ENCODE measurements at regions not wholly inside any gene's neighbourhood (a gene's known extent, or its start where the extent isn't known, plus 50 kb on each side); places are given as distances from the start of the nearest gene placed in this dataset.
"Not testable (repeated sequence)": the region's sequence is repeated elsewhere in the genome, so short reads cannot be mapped to it uniquely, and the experiment has no call there.

- H3K9me3 ChIP-seq (ENCODE audit: low read length); H4K20me1 ChIP-seq (ENCODE audit: insufficient read depth, low read depth, low read length); H3K9me2 ChIP-seq (replicated peaks; ENCODE audit: insufficient read depth, low read length); H3K36me3 ChIP-seq (ENCODE audit: insufficient read depth, low read length); H3K27ac ChIP-seq (ENCODE audit: low read length); H3K4me1 ChIP-seq (ENCODE audit: low read length); H3K79me2 ChIP-seq (ENCODE audit: low read length); H2AFZ ChIP-seq (ENCODE audit: low read length); H3K27me3 ChIP-seq (ENCODE audit: low read length); DNase-seq; H3K4me3 ChIP-seq (ENCODE audit: low read length); H3K9ac ChIP-seq (ENCODE audit: low read length); H3K4me2 ChIP-seq (ENCODE audit: low read depth, low read length, poor library complexity, severe bottlenecking): not testable (repeated sequence)
Observed at GRCh38 chr15:69707241-69707640, 254.6 kb downstream of the RPLP1 start.

GRCh38 chr15:69708436-69709122 is 256.0 kb downstream of the RPLP1 start:
- H3K9me3 ChIP-seq (ENCODE audit: low read length); H3K9ac ChIP-seq (ENCODE audit: low read length); H3K79me2 ChIP-seq (ENCODE audit: low read length); H3K4me1 ChIP-seq (ENCODE audit: low read length); H4K20me1 ChIP-seq (ENCODE audit: insufficient read depth, low read depth, low read length); H3K27me3 ChIP-seq (ENCODE audit: low read length); H3K9me2 ChIP-seq (replicated peaks; ENCODE audit: insufficient read depth, low read length); H2AFZ ChIP-seq (ENCODE audit: low read length); H3K4me3 ChIP-seq (ENCODE audit: low read length); H3K4me2 ChIP-seq (ENCODE audit: low read depth, low read length, poor library complexity, severe bottlenecking); H3K36me3 ChIP-seq (ENCODE audit: insufficient read depth, low read length); H3K27ac ChIP-seq (ENCODE audit: low read length); DNase-seq: not testable (repeated sequence)

GRCh38 chr15:69712991-69713390 is 260.4 kb downstream of the RPLP1 start:
- no peaks in the 10 kb centered on the region for H3K9me3 ChIP-seq (ENCODE audit: low read length)
- no peak overlapping the region for H2AFZ ChIP-seq (ENCODE audit: low read length)
- H3K9me2 ChIP-seq (replicated peaks; ENCODE audit: insufficient read depth, low read length) = no peaks in the 10 kb centered on the region
- no peak overlapping the region for H3K4me2 ChIP-seq (ENCODE audit: low read depth, low read length, poor library complexity, severe bottlenecking)
- no peak for DNase-seq
- H4K20me1 ChIP-seq (ENCODE audit: insufficient read depth, low read depth, low read length) = no peaks in the 10 kb centered on the region
- no peaks in the 10 kb centered on the region for H3K36me3 ChIP-seq (ENCODE audit: insufficient read depth, low read length)
- no peaks in the 10 kb centered on the region for H3K4me1 ChIP-seq (ENCODE audit: low read length)
- peaks cover 7% of the 10 kb centered on the region; the same call in 1 of the 2 replicates for H3K27me3 ChIP-seq (ENCODE audit: low read length)
- H3K4me3 ChIP-seq (ENCODE audit: low read length) = no peak overlapping the region
- H3K9ac ChIP-seq (ENCODE audit: low read length) = no peak overlapping the region
- no peak overlapping the region for H3K27ac ChIP-seq (ENCODE audit: low read length)
- no peaks in the 10 kb centered on the region for H3K79me2 ChIP-seq (ENCODE audit: low read length)

GRCh38 chr15:69713726-69714559 is 261.3 kb downstream of the RPLP1 start:
- no peaks in the 10 kb centered on the region for H3K4me1 ChIP-seq (ENCODE audit: low read length)
- H3K4me2 ChIP-seq (ENCODE audit: low read depth, low read length, poor library complexity, severe bottlenecking) = no peak overlapping the region
- no peak overlapping the region for H3K27ac ChIP-seq (ENCODE audit: low read length)
- no peak overlapping the region for H3K4me3 ChIP-seq (ENCODE audit: low read length)
- no peak for DNase-seq
- H3K27me3 ChIP-seq (ENCODE audit: low read length) = peaks cover 5% of the 10 kb centered on the region; the same call in 1 of the 2 replicates
- H4K20me1 ChIP-seq (ENCODE audit: insufficient read depth, low read depth, low read length) = no peaks in the 10 kb centered on the region
- H2AFZ ChIP-seq (ENCODE audit: low read length) = no peak overlapping the region
- no peaks in the 10 kb centered on the region for H3K36me3 ChIP-seq (ENCODE audit: insufficient read depth, low read length)
- no peaks in the 10 kb centered on the region for H3K9me2 ChIP-seq (replicated peaks; ENCODE audit: insufficient read depth, low read length)
- H3K9me3 ChIP-seq (ENCODE audit: low read length) = no peaks in the 10 kb centered on the region
- no peak overlapping the region for H3K9ac ChIP-seq (ENCODE audit: low read length)
- no peaks in the 10 kb centered on the region for H3K79me2 ChIP-seq (ENCODE audit: low read length)

- Histone ChIP-seq H3K4me2 (ENCODE audit: low read depth, low read length, poor library complexity, severe bottlenecking) (no peak overlapping the region), H3K79me2 (ENCODE audit: low read length) (no peaks in the 10 kb centered on the region), H3K9ac (ENCODE audit: low read length) (no peak overlapping the region), H3K36me3 (ENCODE audit: insufficient read depth, low read length) (no peaks in the 10 kb centered on the region), H3K27ac (ENCODE audit: low read length) (no peak overlapping the region), H3K9me2 (replicated peaks; ENCODE audit: insufficient read depth, low read length) (no peaks in the 10 kb centered on the region), H2AFZ (ENCODE audit: low read length) (no peak overlapping the region), H4K20me1 (ENCODE audit: insufficient read depth, low read depth, low read length) (no peaks in the 10 kb centered on the region), H3K27me3 (ENCODE audit: low read length) (no peaks in the 10 kb centered on the region; the same call in 1 of the 2 replicates), H3K4me3 (ENCODE audit: low read length) (no peak overlapping the region), H3K4me1 (ENCODE audit: low read length) (no peaks in the 10 kb centered on the region), H3K9me3 (ENCODE audit: low read length) (no peaks in the 10 kb centered on the region)
- DNase-seq = no peak
Observed at GRCh38 chr15:69715210-69715609, 262.6 kb downstream of the RPLP1 start.

GRCh38 chr15:69718436-69718835 is 265.8 kb downstream of the RPLP1 start:
- H3K27ac ChIP-seq (ENCODE audit: low read length) = no peak overlapping the region
- no peak overlapping the region for H3K4me3 ChIP-seq (ENCODE audit: low read length)
- no peaks in the 10 kb centered on the region for H3K79me2 ChIP-seq (ENCODE audit: low read length)
- no peaks in the 10 kb centered on the region for H3K9me2 ChIP-seq (replicated peaks; ENCODE audit: insufficient read depth, low read length)
- no peak overlapping the region for H3K4me2 ChIP-seq (ENCODE audit: low read depth, low read length, poor library complexity, severe bottlenecking)
- H4K20me1 ChIP-seq (ENCODE audit: insufficient read depth, low read depth, low read length) = no peaks in the 10 kb centered on the region
- no peak overlapping the region for H2AFZ ChIP-seq (ENCODE audit: low read length)
- no peak for DNase-seq
- no peaks in the 10 kb centered on the region; the same call in 1 of the 2 replicates for H3K27me3 ChIP-seq (ENCODE audit: low read length)
- no peak overlapping the region for H3K9ac ChIP-seq (ENCODE audit: low read length)
- H3K9me3 ChIP-seq (ENCODE audit: low read length) = no peaks in the 10 kb centered on the region
- H3K4me1 ChIP-seq (ENCODE audit: low read length) = peaks cover 2% of the 10 kb centered on the region
- H3K36me3 ChIP-seq (ENCODE audit: insufficient read depth, low read length) = no peaks in the 10 kb centered on the region

GRCh38 chr15:69718916-69719315 is 266.3 kb downstream of the RPLP1 start:
- H3K9me3 ChIP-seq (ENCODE audit: low read length) = no peaks in the 10 kb centered on the region
- peaks cover 7% of the 10 kb centered on the region for H3K4me1 ChIP-seq (ENCODE audit: low read length)
- DNase-seq = no peak
- no peaks in the 10 kb centered on the region for H3K9me2 ChIP-seq (replicated peaks; ENCODE audit: insufficient read depth, low read length)
- no peak overlapping the region for H3K9ac ChIP-seq (ENCODE audit: low read length)
- H2AFZ ChIP-seq (ENCODE audit: low read length) = no peak overlapping the region
- no peak overlapping the region for H3K27ac ChIP-seq (ENCODE audit: low read length)
- H3K27me3 ChIP-seq (ENCODE audit: low read length) = no peaks in the 10 kb centered on the region; the same call in 1 of the 2 replicates
- H3K4me3 ChIP-seq (ENCODE audit: low read length) = no peak overlapping the region
- no peaks in the 10 kb centered on the region for H4K20me1 ChIP-seq (ENCODE audit: insufficient read depth, low read depth, low read length)
- H3K79me2 ChIP-seq (ENCODE audit: low read length) = no peaks in the 10 kb centered on the region
- no peaks in the 10 kb centered on the region for H3K36me3 ChIP-seq (ENCODE audit: insufficient read depth, low read length)
- no peak overlapping the region for H3K4me2 ChIP-seq (ENCODE audit: low read depth, low read length, poor library complexity, severe bottlenecking)

GRCh38 chr15:69719527-69720240 is 267.1 kb downstream of the RPLP1 start:
- Histone ChIP-seq H3K4me3 (ENCODE audit: low read length) (no peak overlapping the region), H3K4me2 (ENCODE audit: low read depth, low read length, poor library complexity, severe bottlenecking) (no peak overlapping the region), H3K4me1 (ENCODE audit: low read length) (peaks cover 12% of the 10 kb centered on the region), H3K9ac (ENCODE audit: low read length) (no peak overlapping the region), H3K9me2 (replicated peaks; ENCODE audit: insufficient read depth, low read length) (no peaks in the 10 kb centered on the region), H3K27me3 (ENCODE audit: low read length) (no peaks in the 10 kb centered on the region; the same call in 1 of the 2 replicates), H3K79me2 (ENCODE audit: low read length) (no peaks in the 10 kb centered on the region), H2AFZ (ENCODE audit: low read length) (no peak overlapping the region), H3K9me3 (ENCODE audit: low read length) (no peaks in the 10 kb centered on the region), H3K36me3 (ENCODE audit: insufficient read depth, low read length) (no peaks in the 10 kb centered on the region), H3K27ac (ENCODE audit: low read length) (no peak overlapping the region), H4K20me1 (ENCODE audit: insufficient read depth, low read depth, low read length) (no peaks in the 10 kb centered on the region)
- no peak for DNase-seq

All from Karpas-422 (cell line).